NCI-H1048 (cell line): ENCODE measurements at regions not wholly inside any gene's neighbourhood (a gene's known extent, or its start where the extent isn't known, plus 50 kb on each side); places are given as distances from the start of the nearest gene placed in this dataset.

Experiments used
- DNase-seq: peaks from one replicate; lab custom pipeline; 2025; lab: John Stamatoyannopoulos, UW

- peak; percentile 17 for DNase-seq
Observed at GRCh38 chr7:106166651-106167342, 54.7 kb upstream of the SYPL1 start.

GRCh38 chr7:106165337-106165736 lies 53.2 kb upstream of the SYPL1 start:
- DNase-seq: no peak

- no peak for DNase-seq
Observed at GRCh38 chr7:106163257-106163656, 51.1 kb upstream of the SYPL1 start.
